ENCODE measurements at regions not wholly inside any gene's neighbourhood (a gene's known extent, or its start where the extent isn't known, plus 50 kb on each side); places are given as distances from the start of the nearest gene placed in this dataset.
"Not testable (repeated sequence)": the region's sequence is repeated elsewhere in the genome, so short reads cannot be mapped to it uniquely, and the experiment has no call there.

DNA sequence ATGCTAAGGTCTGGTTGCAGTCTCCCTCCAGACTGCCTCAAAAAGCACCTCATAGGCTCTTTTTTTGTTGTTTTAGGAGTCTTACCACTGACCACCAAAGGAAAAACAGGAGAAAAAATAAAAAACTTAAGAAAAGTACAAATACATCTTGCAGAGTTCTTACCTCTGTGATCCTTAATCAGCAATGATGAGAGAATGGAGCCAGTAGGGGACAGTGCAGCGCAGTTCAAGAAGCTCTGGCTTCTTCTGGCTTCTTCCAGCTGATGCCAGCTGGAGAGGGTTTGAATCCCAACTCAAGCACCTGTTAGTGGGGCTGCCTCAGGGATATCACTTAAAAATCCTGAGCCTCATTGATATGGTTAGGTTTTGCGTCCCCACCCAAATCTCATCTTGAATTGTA, 223.3 kb upstream of the ISX start:
- Histone ChIP-seq H3K9me3 (no peaks in the 10 kb centered on the region), H3K27me3 (no peaks in the 10 kb centered on the region), H3K4me3 (no peak overlapping the region), H3K36me3 (no peaks in the 10 kb centered on the region), H3K4me1 (peaks cover 0 to 8% (median 0%) of the 10 kb centered on the region in 4 donors), H3K27ac (no peak overlapping the region)
- DNase-seq: no peak
- WGBS, 2 donors: 83 to 88% methylated on average over 2 of the region's 2 CpGs
- intact Hi-C loops (cut with DNase I): no loop called here
- TF ChIP-seq EP300 (IDR thresholded peaks at IDR 0.05) (no peak), POLR2AphosphoS5 (IDR thresholded peaks at IDR 0.05) (no peak), POLR2A (IDR thresholded peaks at IDR 0.05) (no peak)
- TF ChIP-seq, protein P1, sequence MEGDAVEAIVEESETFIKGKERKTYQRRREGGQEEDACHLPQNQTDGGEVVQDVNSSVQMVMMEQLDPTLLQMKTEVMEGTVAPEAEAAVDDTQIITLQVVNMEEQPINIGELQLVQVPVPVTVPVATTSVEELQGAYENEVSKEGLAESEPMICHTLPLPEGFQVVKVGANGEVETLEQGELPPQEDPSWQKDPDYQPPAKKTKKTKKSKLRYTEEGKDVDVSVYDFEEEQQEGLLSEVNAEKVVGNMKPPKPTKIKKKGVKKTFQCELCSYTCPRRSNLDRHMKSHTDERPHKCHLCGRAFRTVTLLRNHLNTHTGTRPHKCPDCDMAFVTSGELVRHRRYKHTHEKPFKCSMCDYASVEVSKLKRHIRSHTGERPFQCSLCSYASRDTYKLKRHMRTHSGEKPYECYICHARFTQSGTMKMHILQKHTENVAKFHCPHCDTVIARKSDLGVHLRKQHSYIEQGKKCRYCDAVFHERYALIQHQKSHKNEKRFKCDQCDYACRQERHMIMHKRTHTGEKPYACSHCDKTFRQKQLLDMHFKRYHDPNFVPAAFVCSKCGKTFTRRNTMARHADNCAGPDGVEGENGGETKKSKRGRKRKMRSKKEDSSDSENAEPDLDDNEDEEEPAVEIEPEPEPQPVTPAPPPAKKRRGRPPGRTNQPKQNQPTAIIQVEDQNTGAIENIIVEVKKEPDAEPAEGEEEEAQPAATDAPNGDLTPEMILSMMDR (IDR thresholded peaks at IDR 0.05): no peak

DNA sequence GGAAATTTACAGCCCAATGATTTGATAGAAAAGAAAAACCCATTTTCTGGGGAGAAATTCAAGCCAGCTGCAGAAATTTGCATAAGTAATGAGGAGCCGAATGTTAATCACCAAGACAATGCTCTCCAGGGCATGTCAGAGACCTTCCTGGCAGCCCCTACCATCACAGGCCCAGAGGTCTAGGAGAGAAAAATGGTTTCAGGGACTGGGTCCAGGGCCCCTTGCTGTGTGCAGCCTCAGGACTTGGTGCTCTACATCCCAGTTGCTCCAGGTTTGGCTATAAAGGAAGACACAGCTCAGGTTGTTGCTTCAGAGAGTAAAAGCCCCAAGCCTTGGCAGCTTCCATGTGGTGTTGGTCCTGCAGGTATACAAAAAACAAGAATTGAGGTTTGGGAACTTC, 222.2 kb upstream of the ISX start:
- H3K9me3 ChIP-seq; intact Hi-C loops (cut with DNase I); DNase-seq; H3K4me3 ChIP-seq; H3K4me1 ChIP-seq; H3K27me3 ChIP-seq; H3K36me3 ChIP-seq; H3K27ac ChIP-seq: not testable (repeated sequence)
- 51 to 93% methylated on average over 1 of the region's 1 CpG for WGBS, 2 donors

DNA sequence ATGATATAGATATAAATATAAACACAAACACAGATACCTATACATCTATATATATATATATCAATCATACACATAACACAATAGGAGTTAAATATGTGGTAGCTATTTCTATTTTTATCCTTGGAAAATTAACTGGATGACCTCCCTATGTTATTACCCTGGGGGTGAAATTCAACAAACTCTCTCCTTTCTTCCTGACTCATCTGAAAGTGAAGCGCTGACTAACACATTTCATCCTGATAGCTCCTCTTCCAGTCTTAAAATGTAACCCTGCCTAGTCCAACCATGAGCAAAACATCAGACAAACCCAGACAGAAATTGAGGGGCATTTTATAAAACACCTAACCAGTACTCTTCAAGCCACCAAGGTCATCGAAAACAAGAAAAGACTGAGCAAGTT, 220.6 kb upstream of the ISX start:
- Histone ChIP-seq H3K27me3 (no peaks in the 10 kb centered on the region), H3K4me3 (no peak overlapping the region), H3K4me1 (peaks cover 0 to 8% (median 0%) of the 10 kb centered on the region in 4 donors), H3K27ac (no peak overlapping the region), H3K9me3 (no peaks in the 10 kb centered on the region), H3K36me3 (no peaks in the 10 kb centered on the region)
- no peak for TF ChIP-seq POLR2A (IDR thresholded peaks at IDR 0.05)
- no peak for TF ChIP-seq EP300 (IDR thresholded peaks at IDR 0.05)
- TF ChIP-seq POLR2AphosphoS5 (IDR thresholded peaks at IDR 0.05): no peak
- TF ChIP-seq, protein P1 (IDR thresholded peaks at IDR 0.05): no peak
- WGBS, 2 donors: 91 to 96% methylated on average over 2 of the region's 2 CpGs
- DNase-seq: no peak
- intact Hi-C loops (cut with DNase I): no loop called here

DNA sequence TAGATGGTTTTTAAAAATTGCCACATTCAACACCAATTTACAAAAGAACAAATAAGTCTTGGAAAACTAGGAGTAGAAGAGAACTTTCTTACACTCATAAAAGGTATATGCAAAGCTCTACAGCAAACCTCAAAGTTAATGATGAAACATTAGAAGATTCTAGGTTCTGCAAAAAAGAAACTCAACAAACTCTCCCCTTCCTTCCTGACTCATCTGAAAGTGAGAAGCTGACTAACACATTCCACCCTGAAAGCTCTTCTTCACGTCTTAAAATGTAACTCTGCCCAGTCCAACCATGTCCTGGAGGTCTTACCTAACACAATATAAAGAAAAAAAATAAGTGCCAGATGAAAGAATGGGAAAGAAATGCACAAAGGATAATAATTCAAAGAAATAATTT, 218.9 kb upstream of the ISX start:
- intact Hi-C loops (cut with DNase I): no loop called here
- WGBS, 2 donors: 34% methylated on average over 1 of the region's 1 CpG
- no peak for TF ChIP-seq POLR2AphosphoS5 (IDR thresholded peaks at IDR 0.05)
- no peak for TF ChIP-seq POLR2A (IDR thresholded peaks at IDR 0.05)
- TF ChIP-seq, protein P1 (IDR thresholded peaks at IDR 0.05): no peak
- TF ChIP-seq EP300 (IDR thresholded peaks at IDR 0.05): no peak
- no peaks in the 10 kb centered on the region for H3K27me3 ChIP-seq
- H3K4me1 ChIP-seq: no peaks in the 10 kb centered on the region
- no peak for DNase-seq
- H3K36me3 ChIP-seq: no peaks in the 10 kb centered on the region
- no peaks in the 10 kb centered on the region for H3K9me3 ChIP-seq
- H3K27ac ChIP-seq: no peak overlapping the region
- no peak overlapping the region for H3K4me3 ChIP-seq

DNA sequence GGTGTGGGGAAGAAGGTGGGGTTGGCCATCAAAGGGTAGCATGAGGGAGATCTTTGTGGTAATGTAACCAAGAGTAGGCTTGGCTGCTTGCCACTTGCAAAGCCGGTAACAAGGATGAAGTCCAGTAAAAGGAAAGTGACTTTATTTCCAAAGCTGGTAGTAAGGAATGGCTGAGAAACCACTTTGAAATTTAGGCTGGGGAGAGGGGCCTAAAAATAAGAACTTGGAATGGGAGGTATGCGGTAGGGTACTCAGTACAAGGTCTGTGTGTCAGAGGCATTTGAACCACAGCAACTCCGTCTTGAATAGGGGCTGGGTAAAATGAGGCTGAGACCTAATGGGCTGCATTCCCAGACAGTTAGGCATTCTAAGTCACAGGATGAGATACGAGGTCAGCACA, 216.0 kb upstream of the ISX start:
- WGBS, 2 donors: 59 to 70% methylated on average over 4 of the region's 4 CpGs
- Histone ChIP-seq H3K4me1 (no peaks in the 10 kb centered on the region), H3K27ac (no peak overlapping the region), H3K36me3 (no peaks in the 10 kb centered on the region), H3K4me3 (no peak overlapping the region), H3K9me3 (no peaks in the 10 kb centered on the region), H3K27me3 (no peaks in the 10 kb centered on the region)
- DNase-seq: no peak
- intact Hi-C loops (cut with DNase I): no loop called here
- TF ChIP-seq POLR2AphosphoS5 (IDR thresholded peaks at IDR 0.05) (no peak), EP300 (IDR thresholded peaks at IDR 0.05) (no peak), POLR2A (IDR thresholded peaks at IDR 0.05) (no peak)
- TF ChIP-seq, protein P1 (IDR thresholded peaks at IDR 0.05): no peak
